ENCODE measurements at regions not wholly inside any gene's neighbourhood (a gene's known extent, or its start where the extent isn't known, plus 50 kb on each side); places are given as distances from the start of the nearest gene placed in this dataset.

GRCh38 chr3:18295171-18295920 is 129.8 kb downstream of the SATB1 start:
- Histone ChIP-seq H3K9me3 (peaks cover 5% of the 10 kb centered on the region), H3K36me3 (no peaks in the 10 kb centered on the region), H3K27me3 (no peaks in the 10 kb centered on the region), H3K27ac (no peak overlapping the region), H3K4me1 (no peaks in the 10 kb centered on the region), H3K4me3 (no peak overlapping the region)
- no peak for DNase-seq (ENCODE audit: low spot score in 2 of 2)
- TF ChIP-seq POLR2A (IDR thresholded peaks at IDR 0.05): no peak
- TF ChIP-seq, protein P1, sequence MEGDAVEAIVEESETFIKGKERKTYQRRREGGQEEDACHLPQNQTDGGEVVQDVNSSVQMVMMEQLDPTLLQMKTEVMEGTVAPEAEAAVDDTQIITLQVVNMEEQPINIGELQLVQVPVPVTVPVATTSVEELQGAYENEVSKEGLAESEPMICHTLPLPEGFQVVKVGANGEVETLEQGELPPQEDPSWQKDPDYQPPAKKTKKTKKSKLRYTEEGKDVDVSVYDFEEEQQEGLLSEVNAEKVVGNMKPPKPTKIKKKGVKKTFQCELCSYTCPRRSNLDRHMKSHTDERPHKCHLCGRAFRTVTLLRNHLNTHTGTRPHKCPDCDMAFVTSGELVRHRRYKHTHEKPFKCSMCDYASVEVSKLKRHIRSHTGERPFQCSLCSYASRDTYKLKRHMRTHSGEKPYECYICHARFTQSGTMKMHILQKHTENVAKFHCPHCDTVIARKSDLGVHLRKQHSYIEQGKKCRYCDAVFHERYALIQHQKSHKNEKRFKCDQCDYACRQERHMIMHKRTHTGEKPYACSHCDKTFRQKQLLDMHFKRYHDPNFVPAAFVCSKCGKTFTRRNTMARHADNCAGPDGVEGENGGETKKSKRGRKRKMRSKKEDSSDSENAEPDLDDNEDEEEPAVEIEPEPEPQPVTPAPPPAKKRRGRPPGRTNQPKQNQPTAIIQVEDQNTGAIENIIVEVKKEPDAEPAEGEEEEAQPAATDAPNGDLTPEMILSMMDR (IDR thresholded peaks at IDR 0.05): peak; percentile 5 to 40
- WGBS: 22% methylated on average over 1 of the region's 2 CpGs

DNA sequence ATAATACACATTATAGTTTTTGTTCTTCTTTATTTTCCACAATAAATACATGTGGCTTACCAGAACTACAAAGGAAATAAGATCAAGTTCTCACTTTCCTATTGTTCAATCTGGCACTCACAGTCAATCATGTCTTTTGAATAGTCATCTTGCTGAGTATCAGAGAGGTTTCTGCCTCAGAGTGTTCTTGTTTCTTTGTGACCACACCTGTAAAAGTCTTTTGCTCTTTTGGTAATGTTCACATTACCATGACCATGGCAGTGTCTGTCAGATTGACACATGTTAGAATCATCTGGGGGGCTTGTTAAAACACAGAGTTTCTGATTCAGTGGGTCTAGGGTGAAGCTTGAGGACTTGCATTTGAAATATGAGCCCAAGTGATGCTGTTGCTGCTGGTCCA is 135.0 kb downstream of the SATB1 start:
- Histone ChIP-seq H3K4me3 (no peak overlapping the region), H3K4me1 (no peaks in the 10 kb centered on the region), H3K9me3 (no peaks in the 10 kb centered on the region), H3K27me3 (no peaks in the 10 kb centered on the region), H3K27ac (no peak overlapping the region), H3K36me3 (no peaks in the 10 kb centered on the region)
- no peak for DNase-seq (ENCODE audit: low spot score in 2 of 2)
- no peak for TF ChIP-seq EP300 (IDR thresholded peaks at IDR 0.05)
- no peak for TF ChIP-seq POLR2AphosphoS5 (IDR thresholded peaks at IDR 0.05)
- no peak for TF ChIP-seq POLR2A (IDR thresholded peaks at IDR 0.05)
- TF ChIP-seq, protein P1 (IDR thresholded peaks at IDR 0.05): no peak

GRCh38 chr3:18288243-18288642 is 136.9 kb downstream of the SATB1 start:
- WGBS: 46% methylated on average over 3 of the region's 3 CpGs
- no peak for DNase-seq (ENCODE audit: low spot score in 2 of 2)
- TF ChIP-seq EP300 (IDR thresholded peaks at IDR 0.05) (no peak), POLR2AphosphoS5 (IDR thresholded peaks at IDR 0.05) (no peak), POLR2A (IDR thresholded peaks at IDR 0.05) (no peak)
- TF ChIP-seq, protein P1 (IDR thresholded peaks at IDR 0.05): no peak

DNA sequence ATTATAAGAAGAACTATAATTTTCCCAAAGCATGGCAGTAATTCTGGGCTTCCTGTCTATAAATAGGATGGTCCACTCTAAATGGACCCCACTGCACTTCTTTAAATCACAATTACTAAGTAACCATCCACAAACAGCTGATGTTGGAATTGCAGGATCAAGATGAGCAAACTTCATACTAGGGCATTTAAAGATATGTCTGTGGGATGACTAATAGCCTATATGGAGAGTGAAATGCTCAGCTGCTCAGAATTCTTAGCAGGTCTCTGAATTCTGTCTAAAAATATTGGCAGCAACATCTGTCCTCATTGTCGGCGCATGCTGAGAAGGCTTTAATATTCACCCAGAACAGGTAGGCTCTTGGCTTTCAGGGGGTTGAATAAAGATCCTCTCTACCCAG is 140.4 kb downstream of the SATB1 start:
- Histone ChIP-seq H3K36me3 (no peaks in the 10 kb centered on the region), H3K9me3 (no peaks in the 10 kb centered on the region), H3K27ac (no peak overlapping the region), H3K4me1 (no peaks in the 10 kb centered on the region), H3K27me3 (no peaks in the 10 kb centered on the region), H3K4me3 (no peak overlapping the region)
- WGBS: 100% methylated on average over 2 of the region's 2 CpGs
- TF ChIP-seq EP300 (IDR thresholded peaks at IDR 0.05) (no peak), POLR2A (IDR thresholded peaks at IDR 0.05) (no peak), POLR2AphosphoS5 (IDR thresholded peaks at IDR 0.05) (no peak)
- TF ChIP-seq, protein P1 (IDR thresholded peaks at IDR 0.05): no peak
- no peak for DNase-seq (ENCODE audit: low spot score in 2 of 2)

More at GRCh38 chr3:18288243-18288642, 136.9 kb downstream of the SATB1 start:
- no peaks in the 10 kb centered on the region for H3K9me3 ChIP-seq
- no peaks in the 10 kb centered on the region for H3K27me3 ChIP-seq
- no peak overlapping the region for H3K27ac ChIP-seq
- H3K4me3 ChIP-seq: no peak overlapping the region
- no peaks in the 10 kb centered on the region for H3K36me3 ChIP-seq
- no peaks in the 10 kb centered on the region for H3K4me1 ChIP-seq

- no peaks in the 10 kb centered on the region for H3K9me3 ChIP-seq
- H3K27ac ChIP-seq: no peak overlapping the region
- DNase-seq (ENCODE audit: low spot score in 2 of 2): no peak
- 47% methylated on average over 2 of the region's 2 CpGs for WGBS
- no peaks in the 10 kb centered on the region for H3K4me1 ChIP-seq
- TF ChIP-seq POLR2A (IDR thresholded peaks at IDR 0.05) (no peak), EP300 (IDR thresholded peaks at IDR 0.05) (no peak), POLR2AphosphoS5 (IDR thresholded peaks at IDR 0.05) (no peak)
- TF ChIP-seq, protein P1 (IDR thresholded peaks at IDR 0.05): no peak
- no peaks in the 10 kb centered on the region for H3K36me3 ChIP-seq
- H3K27me3 ChIP-seq: no peaks in the 10 kb centered on the region
- no peak overlapping the region for H3K4me3 ChIP-seq
These were observed 141.5 kb downstream of the SATB1 start for GRCh38 chr3:18283680-18284079.

Measured in suprapubic skin (tissue), 4 donors.